NOMO-1 treated with dmso at 0.1 percent for 144 hours (cell line): ENCODE measurements at regions not wholly inside any gene's neighbourhood (a gene's known extent, or its start where the extent isn't known, plus 50 kb on each side); places are given as distances from the start of the nearest gene placed in this dataset.

Source experiments
- DNase-seq: peaks from one replicate; lab custom pipeline; 2025; ENCODE audit not compliant: unreplicated experiment; lab: John Stamatoyannopoulos, UW

- DNase-seq, result no peak
Observed at GRCh38 chr3:132183811-132184210, 133.4 kb upstream of the ACP3 start.

GRCh38 chr3:132187746-132188145 is 129.5 kb upstream of the ACP3 start:
- DNase-seq, result no peak

- DNase-seq, result no peak
Observed at GRCh38 chr3:132189601-132190000, 127.6 kb upstream of the ACP3 start.

- DNase-seq, result no peak
Observed at GRCh38 chr3:132196113-132196512, 121.1 kb upstream of the ACP3 start.

- DNase-seq, result no peak
Observed at GRCh38 chr3:132198516-132198915, 118.7 kb upstream of the ACP3 start.

GRCh38 chr3:132199451-132199850 is 117.8 kb upstream of the ACP3 start:
- DNase-seq, result no peak

GRCh38 chr3:132202586-132202985 is 114.6 kb upstream of the ACP3 start:
- no peak for DNase-seq

GRCh38 chr3:132203889-132204596 is 113.2 kb upstream of the ACP3 start:
- no peak for DNase-seq

- DNase-seq, result no peak
Observed at GRCh38 chr3:132205609-132206008, 111.6 kb upstream of the ACP3 start.

GRCh38 chr3:132209855-132210254 is 107.4 kb upstream of the ACP3 start:
- peak; percentile 21 for DNase-seq

GRCh38 chr3:132210476-132211346 is 106.5 kb upstream of the ACP3 start:
- no peak for DNase-seq

- peak; percentile 64 for DNase-seq
Observed at GRCh38 chr3:132211896-132212295, 105.3 kb upstream of the ACP3 start.

- no peak for DNase-seq
Observed at GRCh38 chr3:132218817-132219755, 98.1 kb upstream of the ACP3 start.

- DNase-seq, result no peak
Observed at GRCh38 chr3:132220986-132221385, 96.2 kb upstream of the ACP3 start.

GRCh38 chr3:132222868-132223538 is 94.2 kb upstream of the ACP3 start:
- no peak for DNase-seq

- DNase-seq, result no peak
Observed at GRCh38 chr3:132225664-132226063, 91.5 kb upstream of the ACP3 start.

GRCh38 chr3:132228923-132229322 is 88.3 kb upstream of the ACP3 start:
- DNase-seq, result no peak

- DNase-seq, result no peak
Observed at GRCh38 chr3:132229641-132230040, 87.6 kb upstream of the ACP3 start.

- no peak for DNase-seq
Observed at GRCh38 chr3:132230156-132231000, 86.8 kb upstream of the ACP3 start.

- DNase-seq, result peak; percentile 63
Observed at GRCh38 chr3:132231633-132232032, 85.6 kb upstream of the ACP3 start.
